ENCODE measurements at regions not wholly inside any gene's neighbourhood (a gene's known extent, or its start where the extent isn't known, plus 50 kb on each side); places are given as distances from the start of the nearest gene placed in this dataset.

GRCh38 chr4:164529058-164529457 is 224.9 kb upstream of the SMIM31 start:
- TF ChIP-seq, protein P1, sequence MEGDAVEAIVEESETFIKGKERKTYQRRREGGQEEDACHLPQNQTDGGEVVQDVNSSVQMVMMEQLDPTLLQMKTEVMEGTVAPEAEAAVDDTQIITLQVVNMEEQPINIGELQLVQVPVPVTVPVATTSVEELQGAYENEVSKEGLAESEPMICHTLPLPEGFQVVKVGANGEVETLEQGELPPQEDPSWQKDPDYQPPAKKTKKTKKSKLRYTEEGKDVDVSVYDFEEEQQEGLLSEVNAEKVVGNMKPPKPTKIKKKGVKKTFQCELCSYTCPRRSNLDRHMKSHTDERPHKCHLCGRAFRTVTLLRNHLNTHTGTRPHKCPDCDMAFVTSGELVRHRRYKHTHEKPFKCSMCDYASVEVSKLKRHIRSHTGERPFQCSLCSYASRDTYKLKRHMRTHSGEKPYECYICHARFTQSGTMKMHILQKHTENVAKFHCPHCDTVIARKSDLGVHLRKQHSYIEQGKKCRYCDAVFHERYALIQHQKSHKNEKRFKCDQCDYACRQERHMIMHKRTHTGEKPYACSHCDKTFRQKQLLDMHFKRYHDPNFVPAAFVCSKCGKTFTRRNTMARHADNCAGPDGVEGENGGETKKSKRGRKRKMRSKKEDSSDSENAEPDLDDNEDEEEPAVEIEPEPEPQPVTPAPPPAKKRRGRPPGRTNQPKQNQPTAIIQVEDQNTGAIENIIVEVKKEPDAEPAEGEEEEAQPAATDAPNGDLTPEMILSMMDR (IDR thresholded peaks at IDR 0.05), result no peak
- H3K4me3 ChIP-seq (ENCODE audit: low read depth, poor library complexity, severe bottlenecking), result no peak overlapping the region
- intact Hi-C loops (cut with DNase I; ENCODE audit: low total_unique reads), result no loop called here
- WGBS, 2 donors, result 73 to 82% methylated on average over 2 of the region's 2 CpGs
- no peak for DNase-seq (ENCODE audit: low spot score in 2 of 2)

- 91 to 92% methylated on average over 5 of the region's 5 CpGs for WGBS, 2 donors
- H3K4me3 ChIP-seq (ENCODE audit: low read depth, poor library complexity, severe bottlenecking), result no peak overlapping the region
- intact Hi-C loops (cut with DNase I; ENCODE audit: low total_unique reads), result no loop called here
- TF ChIP-seq, protein P1 (IDR thresholded peaks at IDR 0.05), result no peak
- no peak for TF ChIP-seq POLR2A (IDR thresholded peaks at IDR 0.05)
- DNase-seq (ENCODE audit: low spot score in 2 of 2), result no peak
Measured at GRCh38 chr4:164529486-164529885, 224.4 kb upstream of the SMIM31 start.

GRCh38 chr4:164531336-164531735 is 222.6 kb upstream of the SMIM31 start:
- intact Hi-C loops (cut with DNase I; ENCODE audit: low total_unique reads), result no loop called here
- 51 to 65% methylated on average over 4 of the region's 4 CpGs for WGBS, 2 donors
- no peak for DNase-seq (ENCODE audit: low spot score in 2 of 2)
- TF ChIP-seq, protein P1 (IDR thresholded peaks at IDR 0.05), result no peak
- TF ChIP-seq POLR2A (IDR thresholded peaks at IDR 0.05), result no peak
- no peak overlapping the region for H3K4me3 ChIP-seq (ENCODE audit: low read depth, poor library complexity, severe bottlenecking)

DNA sequence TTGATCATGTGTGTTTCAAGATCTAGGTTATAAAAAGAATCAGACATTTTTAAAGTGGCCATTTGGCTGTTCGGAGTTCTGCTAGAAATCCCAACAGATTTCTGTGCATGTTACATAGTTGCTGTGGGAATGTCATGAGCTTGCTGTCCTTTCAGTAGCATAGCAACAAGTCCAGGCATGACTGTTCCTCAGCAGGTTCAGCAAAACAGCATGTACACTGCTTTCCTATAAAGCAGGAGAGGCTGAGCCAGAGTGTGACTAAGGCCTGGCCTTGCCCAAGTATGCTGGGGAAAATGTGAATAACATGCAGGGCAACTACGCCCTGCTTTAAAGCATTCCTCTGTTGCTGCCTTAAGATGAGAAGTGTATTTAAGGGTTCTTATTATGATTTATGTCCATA is 217.1 kb upstream of the SMIM31 start:
- no peak overlapping the region for H3K4me3 ChIP-seq (ENCODE audit: low read depth, poor library complexity, severe bottlenecking)
- peak in 1 of 2 donors; percentile 76 for DNase-seq (ENCODE audit: low spot score in 2 of 2)
- TF ChIP-seq POLR2A (IDR thresholded peaks at IDR 0.05), result no peak
- TF ChIP-seq, protein P1 (IDR thresholded peaks at IDR 0.05), result no peak
- WGBS, 2 donors, result 27 to 34% methylated on average over 2 of the region's 2 CpGs
- intact Hi-C loops (cut with DNase I; ENCODE audit: low total_unique reads), result no loop called here

GRCh38 chr4:164538097-164538496 is 215.8 kb upstream of the SMIM31 start:
- TF ChIP-seq POLR2A (IDR thresholded peaks at IDR 0.05), result no peak
- TF ChIP-seq, protein P1 (IDR thresholded peaks at IDR 0.05), result no peak
- no peak for DNase-seq (ENCODE audit: low spot score in 2 of 2)
- 47 to 59% methylated on average over 4 of the region's 4 CpGs for WGBS, 2 donors
- intact Hi-C loops (cut with DNase I; ENCODE audit: low total_unique reads), result no loop called here
- H3K4me3 ChIP-seq (ENCODE audit: low read depth, poor library complexity, severe bottlenecking), result no peak overlapping the region

- no peak for DNase-seq (ENCODE audit: low spot score in 2 of 2)
- H3K4me3 ChIP-seq (ENCODE audit: low read depth, poor library complexity, severe bottlenecking), result no peak overlapping the region
- TF ChIP-seq POLR2A (IDR thresholded peaks at IDR 0.05), result no peak
- TF ChIP-seq, protein P1 (IDR thresholded peaks at IDR 0.05), result no peak
- intact Hi-C loops (cut with DNase I; ENCODE audit: low total_unique reads), result no loop called here
- 92 to 96% methylated on average over 2 of the region's 2 CpGs for WGBS, 2 donors
Measured at GRCh38 chr4:164540987-164541386, 212.9 kb upstream of the SMIM31 start.
